Stimulated activated CD4-positive, alpha-beta T cell treated with anti-CD3 and anti-CD28 coated beads, Interleukin-4, amount 100 ng/mL, for 48 hours (primary cell): ENCODE measurements at regions not wholly inside any gene's neighbourhood (a gene's known extent, or its start where the extent isn't known, plus 50 kb on each side); places are given as distances from the start of the nearest gene placed in this dataset.
"Not testable (repeated sequence)": the region's sequence is repeated elsewhere in the genome, so short reads cannot be mapped to it uniquely, and the experiment has no call there.

Experiments
- DNase-seq, 2 donors: peaks; one replicate each; pipeline ENCODE4 v3.0.0-alpha.2; 2020; ENCODE audit warnings: low read depth in 2 of 2

DNA sequence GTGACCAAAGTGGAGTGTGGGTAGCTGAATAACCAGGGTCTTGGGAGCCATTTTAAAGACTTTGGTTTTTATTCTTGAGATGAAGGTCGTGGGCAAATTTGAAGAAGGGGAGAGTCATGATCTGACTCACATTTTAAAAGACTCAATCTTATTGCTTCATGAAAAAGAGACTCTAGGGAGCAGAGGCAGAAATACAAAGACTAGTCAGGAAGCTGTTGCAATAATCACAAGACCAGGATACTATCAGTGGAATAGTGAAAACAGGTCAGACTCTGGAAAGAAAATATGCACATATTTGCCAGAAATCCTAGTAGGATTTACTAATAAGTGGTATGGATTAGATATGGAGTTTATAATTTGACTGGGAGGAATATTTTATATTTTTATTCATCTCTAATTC, 448.4 kb downstream of the RAPGEF2 start:
- DNase-seq: no peak

DNA sequence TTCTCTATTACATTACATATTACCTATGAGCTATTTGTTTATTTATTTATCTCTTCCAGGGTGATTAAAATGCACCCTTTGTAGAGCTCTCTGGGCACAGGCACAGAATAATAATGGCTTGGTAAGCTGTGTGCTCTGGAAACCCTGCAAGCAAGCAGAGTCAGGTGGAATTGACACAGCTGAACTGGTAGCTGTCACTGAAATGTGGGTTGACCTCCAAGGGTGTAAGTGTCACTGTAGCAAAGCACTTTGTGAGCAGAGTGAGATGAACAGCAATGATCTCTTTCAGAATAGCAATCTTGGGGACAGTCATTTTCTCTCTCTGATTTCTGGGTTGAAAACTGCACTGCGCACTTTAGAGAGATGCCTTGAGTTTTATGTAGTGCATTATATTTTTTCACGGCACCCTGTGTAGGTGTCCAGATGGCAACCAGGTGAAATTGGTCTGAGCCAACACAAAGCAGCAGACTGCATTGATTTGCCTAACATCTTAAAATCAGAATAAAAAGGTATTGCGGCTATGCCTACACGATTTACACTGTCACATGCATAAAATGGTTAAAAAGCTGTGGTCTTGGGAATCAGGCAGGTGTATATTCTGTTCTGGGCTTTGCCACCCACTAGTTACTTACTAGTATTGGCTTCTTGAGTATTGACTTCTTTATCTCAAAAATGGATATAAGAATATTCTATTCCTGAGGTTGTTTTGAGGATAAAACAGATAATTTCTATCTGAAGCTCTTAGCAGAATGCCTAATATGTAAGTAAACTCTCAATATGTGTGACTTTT, 450.3 kb downstream of the RAPGEF2 start:
- DNase-seq: no peak

DNA sequence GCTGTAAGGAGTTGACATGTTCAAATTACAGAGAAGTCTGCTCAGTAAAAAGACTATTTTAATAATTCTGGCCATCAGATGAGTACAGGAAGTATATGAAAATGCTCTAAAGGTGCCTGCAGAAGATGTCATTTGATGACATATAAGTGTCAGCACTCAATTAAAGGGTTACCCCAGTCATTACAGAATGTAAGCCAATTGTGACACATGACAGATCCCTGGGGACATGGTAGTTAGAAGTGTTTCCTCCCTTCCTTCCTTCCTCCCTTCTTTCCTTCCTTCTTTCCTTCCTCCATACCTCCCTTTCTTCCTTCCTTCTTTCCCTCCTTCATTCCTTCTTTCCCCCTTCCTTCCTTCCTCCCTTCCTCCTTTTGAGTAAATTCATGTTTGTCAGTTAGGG, 453.0 kb downstream of the RAPGEF2 start:
- no peak for DNase-seq

DNA sequence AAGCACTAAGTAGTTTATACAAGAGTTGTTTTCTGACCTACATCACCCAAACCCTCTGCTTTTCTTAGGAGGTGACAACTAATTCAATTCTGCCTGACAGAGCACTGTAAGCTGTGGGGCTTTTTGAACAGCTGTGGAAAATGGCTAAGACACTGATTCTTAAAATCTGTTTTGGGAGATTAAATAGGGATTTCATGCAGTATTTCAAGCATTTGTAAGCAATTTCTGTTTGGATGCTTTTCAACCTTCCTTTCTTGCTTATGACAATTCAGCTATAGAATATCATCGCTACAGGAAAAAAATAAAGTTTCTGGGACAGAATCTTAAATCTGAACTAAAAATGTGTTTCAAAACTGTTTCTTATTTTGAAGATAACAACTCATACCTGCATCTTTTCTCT, 459.5 kb downstream of the RAPGEF2 start:
- DNase-seq: no peak

DNA sequence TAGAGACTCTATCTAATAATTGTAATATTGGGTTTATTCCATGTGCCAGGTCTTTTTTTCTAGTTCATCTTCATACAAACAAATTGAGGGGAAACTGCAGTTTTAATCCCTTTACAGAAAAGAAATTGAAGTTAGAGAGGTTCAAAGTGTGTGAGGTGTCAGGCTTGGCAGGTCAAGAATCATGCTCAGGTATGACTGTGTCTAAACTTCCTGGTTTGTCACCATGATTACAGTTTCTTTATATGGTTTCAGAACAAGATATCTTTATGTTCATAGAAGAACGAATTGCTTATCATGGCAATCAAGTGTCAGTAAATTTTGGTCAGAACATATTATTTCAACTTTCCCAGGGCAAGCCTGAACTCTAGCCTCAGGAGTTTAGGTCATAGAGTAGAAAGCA, 460.4 kb downstream of the RAPGEF2 start:
- no peak for DNase-seq

DNA sequence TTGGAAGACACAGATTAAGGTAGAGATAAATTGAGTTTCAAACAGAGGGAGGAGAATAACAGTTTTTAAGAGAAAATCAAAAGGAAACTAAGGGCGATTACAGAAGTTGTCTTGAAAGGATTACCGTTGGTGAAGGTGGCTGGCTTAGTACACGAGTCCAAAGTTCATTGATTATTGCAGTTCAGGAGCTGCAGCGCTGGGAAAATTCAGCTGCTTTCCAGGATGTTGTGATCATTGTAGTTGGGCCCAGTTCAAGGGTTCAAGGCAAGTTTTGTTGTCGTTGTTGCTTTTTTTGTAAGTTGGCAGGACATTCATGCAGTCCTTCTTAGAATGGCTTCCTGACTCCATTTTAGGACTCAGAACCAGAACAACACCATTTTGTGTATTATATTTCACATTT, 461.7 kb downstream of the RAPGEF2 start:
- DNase-seq: no peak

DNA sequence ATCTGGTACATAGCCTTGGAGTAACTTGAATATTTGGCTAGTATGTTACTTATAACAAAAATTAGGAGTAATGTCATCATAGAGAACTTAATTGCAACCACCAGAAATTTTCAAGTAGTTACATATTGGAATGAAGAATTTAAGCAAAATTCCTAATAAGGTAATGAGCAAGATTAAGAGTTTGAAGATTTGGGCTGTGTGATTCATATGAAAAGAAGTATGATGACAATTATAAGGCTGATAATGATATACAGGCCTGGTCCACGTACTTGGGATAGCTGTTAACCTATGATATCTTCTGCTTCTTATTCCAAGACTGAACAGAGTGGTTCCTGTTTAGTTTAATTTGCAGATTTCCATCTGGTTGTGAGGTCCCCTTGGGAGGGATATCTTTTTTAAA, 463.9 kb downstream of the RAPGEF2 start:
- no peak for DNase-seq

DNA sequence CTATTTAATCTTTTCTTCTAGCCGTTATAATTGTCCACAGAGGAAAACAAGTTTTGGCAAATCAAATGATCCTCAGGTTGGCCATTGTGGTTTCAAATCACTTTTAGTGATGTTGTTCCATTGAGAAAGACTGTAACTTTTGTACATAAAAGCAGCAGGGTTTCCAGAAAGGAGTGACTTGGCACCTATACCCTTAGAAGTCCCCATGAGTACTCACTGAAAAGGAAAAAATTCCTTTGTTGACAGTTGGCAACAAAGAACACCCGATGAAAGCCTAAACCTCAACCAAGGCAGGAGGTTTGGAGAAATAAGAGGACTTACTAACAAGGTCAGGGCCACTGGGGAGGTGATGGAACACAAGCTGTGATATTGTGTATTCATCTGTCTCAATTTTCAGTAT, 474.4 kb downstream of the RAPGEF2 start:
- DNase-seq: no peak

DNA sequence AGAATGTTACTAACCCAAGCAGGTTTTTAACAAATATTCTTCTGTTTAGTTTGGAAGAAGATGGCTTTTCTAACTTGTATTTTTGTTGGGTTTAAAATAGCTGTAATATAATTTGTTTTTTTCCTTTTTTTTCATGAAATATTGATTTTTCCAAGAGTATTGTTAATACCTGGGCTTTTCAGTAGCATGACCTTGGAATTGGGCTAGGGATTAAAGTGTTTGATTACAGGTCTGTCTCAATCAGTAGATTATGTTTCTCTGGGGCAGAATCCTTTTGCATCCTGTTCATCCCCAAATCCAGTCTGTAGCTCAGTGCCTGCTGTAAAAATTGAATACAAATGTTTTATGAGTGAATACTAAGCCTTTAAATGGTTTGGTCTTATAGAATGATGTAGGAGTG, 479.8 kb downstream of the RAPGEF2 start:
- no peak for DNase-seq

DNA sequence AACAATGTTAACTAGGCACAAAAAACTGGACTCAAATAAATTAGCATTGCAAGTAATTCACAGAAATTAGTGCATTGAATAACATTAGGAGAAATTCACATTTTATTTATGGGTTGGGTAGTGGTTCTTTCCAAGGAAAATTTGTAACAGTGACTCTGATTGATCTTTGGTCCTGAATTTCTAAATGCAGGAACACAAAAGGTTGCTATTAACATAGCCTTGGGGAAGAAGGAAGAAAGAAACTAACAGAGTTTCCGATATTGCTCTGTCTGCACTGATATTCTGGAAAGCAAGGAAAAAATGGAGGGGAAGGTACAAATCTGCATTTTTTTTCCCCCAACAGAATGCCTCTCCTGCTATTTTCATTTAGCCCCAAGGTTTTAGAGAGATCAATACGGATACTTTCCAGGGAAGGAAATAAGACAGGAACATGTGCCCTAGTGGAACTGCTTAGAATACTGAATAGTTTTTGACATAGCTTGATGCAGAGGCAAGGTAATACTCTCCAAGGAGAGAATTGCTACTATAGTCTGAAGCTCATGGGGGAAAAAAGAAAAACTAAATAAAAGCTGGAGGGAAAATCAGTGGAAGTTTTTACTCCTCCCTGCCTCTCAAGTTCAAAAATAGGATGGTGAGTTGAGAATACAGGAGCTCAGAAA, 490.1 kb downstream of the RAPGEF2 start:
- no peak for DNase-seq

DNA sequence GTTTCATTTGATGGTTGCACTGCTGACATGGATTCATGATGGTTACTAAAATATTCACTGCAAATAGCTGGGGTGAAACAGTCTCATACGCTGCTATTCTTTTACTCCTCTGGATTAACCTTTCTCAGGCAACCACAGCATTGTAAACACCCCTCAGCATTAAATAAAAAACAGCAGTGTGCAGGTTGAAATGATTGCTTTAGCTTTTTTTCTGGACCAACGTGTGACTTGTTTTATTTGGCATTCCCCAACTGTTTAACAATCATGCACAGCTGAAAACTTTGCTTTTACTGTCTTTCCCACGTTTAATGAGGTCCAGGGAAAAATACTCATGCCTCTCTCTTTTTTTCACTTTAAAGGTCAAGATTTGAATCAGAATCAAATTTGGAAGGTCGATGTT, 490.8 kb downstream of the RAPGEF2 start:
- DNase-seq: no peak

DNA sequence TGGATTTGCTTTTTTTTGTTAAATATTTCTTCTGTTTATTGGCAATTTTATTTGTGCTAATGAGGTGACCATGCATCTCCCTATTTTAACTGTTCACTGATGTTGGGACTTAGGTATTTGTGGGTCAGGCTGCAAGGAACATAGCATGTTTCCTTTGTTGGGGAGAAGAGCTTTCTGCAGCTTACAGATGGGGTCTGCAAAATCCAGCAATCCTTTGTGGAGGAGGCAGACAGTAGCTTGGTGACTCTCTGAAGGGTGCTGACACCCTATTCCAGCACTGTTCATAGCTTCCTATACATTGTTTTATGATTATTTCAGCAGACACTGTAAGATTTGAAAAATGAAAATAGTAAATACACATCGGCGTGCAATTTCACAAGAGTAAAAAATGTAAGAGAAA, 491.7 kb downstream of the RAPGEF2 start:
- DNase-seq: no peak

DNA sequence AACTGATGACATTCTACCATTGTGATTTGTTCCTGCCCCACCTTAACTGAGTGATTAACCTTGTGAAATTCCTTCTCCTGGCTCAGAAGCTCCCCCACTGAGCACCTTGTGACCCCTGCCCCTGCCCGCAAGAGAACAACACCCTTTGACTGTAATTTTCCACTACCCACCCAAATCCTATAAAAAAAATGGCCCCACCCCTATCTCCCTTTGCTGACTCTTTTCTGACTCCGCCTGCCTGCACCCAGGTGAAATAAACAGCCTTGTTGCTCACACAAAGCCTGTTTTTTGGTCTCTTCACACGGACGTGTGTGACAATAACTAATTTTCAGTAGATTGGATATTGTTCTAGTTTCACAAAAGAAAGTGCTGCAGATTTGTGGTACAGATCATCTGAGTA, 492.2 kb downstream of the RAPGEF2 start:
- not testable (repeated sequence) for DNase-seq

DNA sequence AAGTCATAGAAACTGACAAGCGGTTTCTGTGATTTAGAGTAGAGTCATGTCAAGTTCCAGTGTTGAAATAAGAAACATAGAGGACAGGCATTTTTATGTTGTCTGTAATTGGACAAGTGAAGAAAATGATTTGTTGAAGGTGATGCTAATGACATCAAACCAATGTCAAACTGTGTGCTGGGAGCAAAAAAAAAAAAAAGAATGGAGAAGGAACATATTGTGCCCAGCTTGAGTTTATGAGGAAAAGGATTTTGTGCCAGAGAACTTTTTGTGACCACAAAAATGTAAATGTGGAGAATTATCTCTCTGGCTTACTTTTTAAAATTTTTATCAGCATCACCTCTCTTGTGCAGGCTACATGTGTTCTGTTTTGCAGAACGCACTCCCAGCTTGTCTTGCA, 495.7 kb downstream of the RAPGEF2 start:
- no peak for DNase-seq

DNA sequence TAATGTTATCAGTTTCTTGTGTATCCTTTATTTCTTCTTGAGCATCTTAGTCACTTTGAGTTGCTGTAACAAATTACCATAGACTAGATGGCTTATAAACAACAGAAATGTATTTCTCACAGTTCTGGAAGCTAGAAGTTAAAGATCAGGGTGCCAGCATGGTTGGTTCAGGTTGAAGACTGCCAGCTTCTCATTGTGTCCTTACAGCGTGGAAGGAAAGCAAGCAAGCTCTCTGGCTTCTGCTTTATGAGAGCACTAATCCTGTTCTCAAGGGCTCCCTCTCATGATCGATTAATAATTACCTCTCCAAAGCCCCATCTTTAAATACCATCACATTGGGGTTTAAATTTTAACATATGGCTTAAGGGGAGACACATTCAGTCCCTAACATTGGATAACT, 497.2 kb downstream of the RAPGEF2 start:
- no peak for DNase-seq

DNA sequence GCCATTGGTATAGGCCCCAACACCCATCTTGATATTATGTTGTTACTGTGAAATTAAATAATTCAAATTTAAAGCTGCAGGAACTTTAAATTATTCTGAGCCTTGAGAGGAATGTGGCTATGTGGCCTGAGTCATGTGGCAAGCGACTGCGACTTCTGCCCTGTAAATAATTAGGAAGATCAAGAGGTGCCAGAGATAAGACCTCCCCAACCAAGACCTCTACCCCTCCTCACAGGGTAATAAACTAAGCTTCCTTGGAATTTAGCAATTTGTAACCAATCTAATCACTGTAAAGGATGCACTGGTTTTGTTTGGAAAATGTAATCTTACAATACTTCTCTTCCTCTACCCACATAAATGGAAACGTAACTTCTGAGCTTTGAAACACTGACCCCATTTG, 501.9 kb downstream of the RAPGEF2 start:
- no peak for DNase-seq

DNA sequence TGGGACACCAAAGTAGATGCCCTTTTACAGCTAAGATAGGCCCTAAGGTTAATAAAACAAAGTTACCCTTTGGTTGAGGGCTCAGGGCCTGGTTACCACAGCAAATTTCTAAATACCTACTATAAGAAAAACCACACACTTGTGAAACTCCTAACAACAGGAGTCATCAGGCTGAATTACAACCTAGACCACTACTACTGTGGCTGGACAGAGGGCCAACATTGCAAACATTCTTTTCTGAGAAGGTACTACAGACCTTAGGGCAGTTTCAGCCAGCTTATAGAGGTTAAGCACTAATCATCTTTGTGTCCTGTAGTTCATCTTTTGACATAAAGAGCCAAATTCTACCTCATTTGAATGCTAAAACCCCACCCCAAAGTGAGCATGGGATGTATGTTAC, 504.0 kb downstream of the RAPGEF2 start:
- no peak for DNase-seq

DNA sequence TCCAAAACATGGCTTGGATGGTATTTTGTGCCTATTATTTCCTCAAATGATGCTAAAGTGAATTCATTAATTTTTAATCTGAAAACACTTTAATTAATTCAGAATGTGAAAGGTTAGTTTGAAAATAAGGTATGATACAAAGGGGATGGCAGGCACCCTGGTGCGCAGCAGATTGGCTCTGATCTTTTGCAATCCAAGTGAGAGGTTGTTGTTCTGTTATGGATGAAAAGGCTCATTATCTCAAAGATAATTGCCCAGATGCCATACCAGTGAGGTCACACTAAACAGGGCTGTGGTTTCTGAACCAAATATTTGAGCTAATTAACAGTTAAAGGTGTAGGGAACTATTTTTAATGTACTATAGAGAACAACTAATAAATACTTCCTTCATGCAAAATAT, 504.9 kb downstream of the RAPGEF2 start:
- no peak for DNase-seq

DNA sequence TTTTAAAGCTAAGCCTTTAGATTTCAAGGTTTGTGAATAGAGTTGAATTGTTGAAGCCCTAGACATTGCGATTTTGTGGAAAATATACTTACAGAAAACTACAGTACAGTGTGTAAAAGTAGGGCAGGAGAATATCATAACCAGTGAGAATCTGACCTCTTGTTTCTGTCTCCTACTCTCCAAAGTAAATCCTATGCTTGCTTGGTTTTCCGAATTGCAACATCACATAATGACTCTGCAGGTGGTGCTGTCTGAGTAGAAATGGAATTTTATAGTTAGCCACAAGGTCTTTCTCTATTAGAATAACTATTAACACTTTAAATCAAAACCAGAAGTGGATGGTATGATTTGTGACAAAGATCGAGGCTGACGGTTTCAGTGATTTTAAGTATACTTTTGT, 505.6 kb downstream of the RAPGEF2 start:
- DNase-seq: no peak

DNA sequence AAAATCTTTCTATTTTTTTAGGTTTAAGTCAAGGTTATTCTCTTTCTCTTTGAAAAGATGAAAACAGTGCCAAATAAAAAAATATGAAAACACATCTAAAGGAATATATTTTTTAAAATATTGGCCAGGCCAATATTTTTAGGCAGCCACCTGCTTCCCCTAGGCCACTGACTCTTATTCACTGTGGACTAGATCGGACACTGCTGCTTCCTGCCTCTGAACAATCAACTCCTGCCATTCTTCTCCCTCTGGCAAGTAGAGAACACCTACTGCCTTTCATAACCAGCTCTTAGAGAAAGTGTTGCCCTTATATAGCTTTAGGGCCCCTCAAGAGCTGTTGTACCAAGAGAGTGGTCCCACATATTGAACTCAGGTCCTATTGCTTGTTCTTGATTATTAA, 529.2 kb downstream of the RAPGEF2 start:
- DNase-seq: no peak

DNA sequence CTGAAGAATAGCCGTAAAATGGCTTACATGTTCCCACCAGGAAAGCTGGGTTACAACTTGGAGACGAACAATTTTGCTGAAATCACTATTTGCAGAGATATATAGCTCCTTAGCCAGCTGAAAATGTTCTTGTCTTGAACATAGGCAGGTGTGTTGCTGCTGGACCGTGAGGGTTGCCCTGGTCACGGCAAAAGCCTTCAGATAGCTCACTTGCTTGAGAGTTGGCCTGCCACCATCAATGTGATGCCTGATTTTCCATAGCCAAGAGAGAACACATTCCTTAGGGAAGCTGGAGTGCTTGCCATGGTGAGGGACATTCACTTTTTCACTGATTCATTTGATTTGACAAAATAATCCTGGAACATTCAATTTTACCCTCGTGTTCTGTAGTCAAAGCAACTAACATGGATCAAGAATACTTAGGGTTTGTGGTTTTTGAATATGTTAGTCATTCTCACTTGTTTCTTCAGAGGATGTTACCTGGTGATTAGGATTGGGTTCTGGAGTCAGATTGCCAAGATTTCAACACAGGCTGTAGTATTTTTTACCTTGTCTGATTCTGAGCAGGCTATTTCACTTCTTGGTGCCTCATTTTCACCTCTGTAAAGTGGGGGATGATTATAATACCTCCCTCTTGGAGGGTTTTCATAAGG, 536.9 kb downstream of the RAPGEF2 start:
- DNase-seq: no peak

DNA sequence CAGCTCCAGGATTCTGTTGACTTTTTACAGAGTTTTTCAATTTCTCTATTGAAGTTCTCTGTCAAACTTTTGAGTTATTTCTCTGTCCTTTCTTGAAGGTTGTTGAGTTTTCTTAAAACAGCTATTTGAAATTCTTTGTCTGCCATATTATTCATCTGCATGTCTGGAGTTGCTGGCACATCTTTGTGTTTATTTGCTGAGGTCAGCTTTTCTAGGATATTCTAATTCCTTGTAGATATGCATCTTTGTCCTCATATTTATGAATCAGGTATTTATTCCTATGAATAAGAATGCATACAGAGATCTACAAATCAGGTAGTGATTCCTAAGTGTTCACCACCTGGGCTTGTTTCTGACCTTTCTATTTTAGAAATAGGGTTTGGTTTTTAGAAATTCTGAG, 546.4 kb downstream of the RAPGEF2 start:
- no peak for DNase-seq

DNA sequence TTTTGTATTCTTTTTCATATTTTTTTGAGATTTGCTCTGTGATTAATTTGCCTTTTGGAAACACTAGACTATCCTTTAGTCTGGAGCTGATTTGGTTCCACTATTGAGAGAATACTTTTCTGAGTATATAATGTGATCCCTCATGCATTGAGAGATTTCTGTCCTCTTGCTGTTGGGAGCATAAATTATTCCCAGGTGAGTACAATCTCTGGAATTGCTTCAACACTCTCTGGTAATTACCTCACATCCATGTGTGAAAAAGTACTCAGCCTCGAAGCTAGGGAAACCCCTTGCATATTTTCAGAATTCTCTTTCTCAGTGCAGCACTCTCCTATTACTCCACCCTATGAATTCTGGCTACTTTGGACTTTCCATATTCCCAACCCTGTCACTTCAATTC, 550.0 kb downstream of the RAPGEF2 start:
- DNase-seq: no peak
